OCI-LY1 (cell line): ENCODE measurements at regions not wholly inside any gene's neighbourhood (a gene's known extent, or its start where the extent isn't known, plus 50 kb on each side); places are given as distances from the start of the nearest gene placed in this dataset.

Experiments
- CTCF ChIP-seq: fragments of 200-600 bp; sonication (generic), shearing (Covaris generic); IDR thresholded peaks from 2 replicates; pipeline ENCODE4 v1.5.1; 2017; ENCODE audit warnings: mild to moderate bottlenecking, antibody characterized with exemption, low read length, moderate library complexity, mixed read lengths
- EZH2 ChIP-seq: fragments of 200-600 bp; sonication (generic), shearing (Covaris generic); IDR thresholded peaks from 2 replicates; pipeline ENCODE4 v1.8.0; 2017; ENCODE audit warnings: borderline replicate concordance, mixed run types, mild to moderate bottlenecking, antibody characterized with exemption, low read length, moderate library complexity, mixed read lengths

- TF ChIP-seq CTCF (no peak), EZH2 (no peak)
Observed at GRCh38 chr12:61713121-61713520, 547.1 kb upstream of the USP15 start.
